ENCODE measurements at regions not wholly inside any gene's neighbourhood (a gene's known extent, or its start where the extent isn't known, plus 50 kb on each side); places are given as distances from the start of the nearest gene placed in this dataset.

DNA sequence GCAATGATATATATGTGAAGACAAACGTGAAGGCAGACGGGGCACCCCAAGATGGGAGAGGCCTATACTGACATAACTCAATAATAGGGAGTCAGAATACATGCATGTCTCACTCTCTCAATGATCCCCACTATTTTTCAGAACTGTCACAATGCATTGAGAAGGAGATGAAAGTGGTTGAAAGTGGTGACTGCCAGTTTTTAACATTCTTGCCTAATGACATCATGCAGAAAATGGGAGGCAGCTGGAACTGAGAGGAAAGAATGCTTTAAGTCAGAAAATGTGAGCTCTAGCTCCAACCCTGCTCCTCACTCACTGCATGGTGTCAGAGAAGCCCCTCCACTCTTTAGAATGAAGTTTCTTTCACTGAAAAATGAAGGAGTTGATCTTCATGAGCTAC, 55.3 kb upstream of the P2RY1 start:
- Mint-ChIP-seq H3K27me3 (no peaks in the 10 kb centered on the region), H3K4me1 (ENCODE audit: low read depth) (no peaks in the 10 kb centered on the region), H3K4me3 (no peak overlapping the region), H3K36me3 (ENCODE audit: low read depth) (no peaks in the 10 kb centered on the region), H3K9me3 (peaks cover 13% of the 10 kb centered on the region), H3K27ac (no peak overlapping the region)
- intact Hi-C loops (cut with micrococcal nuclease), result no loop called here

- Mint-ChIP-seq H3K4me3 (no peak overlapping the region), H3K4me1 (ENCODE audit: low read depth) (no peaks in the 10 kb centered on the region), H3K27ac (no peak overlapping the region), H3K27me3 (no peaks in the 10 kb centered on the region), H3K9me3 (peaks cover 13% of the 10 kb centered on the region), H3K36me3 (ENCODE audit: low read depth) (no peaks in the 10 kb centered on the region)
- intact Hi-C loops (cut with micrococcal nuclease), result no loop called here
These were observed 54.4 kb upstream of the P2RY1 start for GRCh38 chr3:152780553-152780952.

- H3K27ac Mint-ChIP-seq, result no peak overlapping the region
- intact Hi-C loops (cut with micrococcal nuclease), result no loop called here
- peaks cover 13% of the 10 kb centered on the region for H3K9me3 Mint-ChIP-seq
- H3K4me3 Mint-ChIP-seq, result no peak overlapping the region
- H3K4me1 Mint-ChIP-seq (ENCODE audit: low read depth), result no peaks in the 10 kb centered on the region
- no peaks in the 10 kb centered on the region for H3K27me3 Mint-ChIP-seq
- H3K36me3 Mint-ChIP-seq (ENCODE audit: low read depth), result no peaks in the 10 kb centered on the region
These were observed 49.9 kb upstream of the P2RY1 start for GRCh38 chr3:152785051-152785450.

Data from dendritic cell treated with granulocyte-macrophage colony-stimulating factor and Interleukin-4, amounts not matched to agents 40 ng/mL and 50 ng/mL, for 4 days (primary cell).